Smooth muscle cell (in vitro differentiated cells): ENCODE measurements at regions not wholly inside any gene's neighbourhood (a gene's known extent, or its start where the extent isn't known, plus 50 kb on each side); places are given as distances from the start of the nearest gene placed in this dataset.

Experiments
- DNase-seq: peaks from one replicate; lab custom pipeline; 2025; ENCODE audit not compliant: unreplicated experiment; lab: John Stamatoyannopoulos, UW
- H2AFZ ChIP-seq: fragments of 200-600 bp; sonication (generic); 2 replicates; pipeline ENCODE4 v1.6.0; 2016; ENCODE audit warnings: antibody characterized with exemption, low read depth, mild to moderate bottlenecking
- H3F3A ChIP-seq: fragments of 200-600 bp; sonication (generic); 2 replicates; pipeline ENCODE4 v1.6.0; 2017; ENCODE audit warnings: antibody characterized with exemption, low read depth
- H3K27ac ChIP-seq: fragments of 200-600 bp; sonication (generic); 2 replicates; pipeline ENCODE4 v1.5.1; 2016; ENCODE audit warnings: low read depth, mild to moderate bottlenecking
- H3K27me3 ChIP-seq: fragments of 200-600 bp; sonication (generic); 2 replicates; pipeline ENCODE4 v1.6.1; 2016; ENCODE audit warnings: low read depth, mild to moderate bottlenecking
- H3K36me3 ChIP-seq: fragments of 200-600 bp; sonication (generic); 2 replicates; pipeline ENCODE4 v1.5.1; 2016; ENCODE audit warnings: low read depth
- H3K4me1 ChIP-seq: fragments of 200-600 bp; sonication (generic); 2 replicates; pipeline ENCODE4 v1.5.1; 2016; ENCODE audit warnings: low read depth
- H3K4me2 ChIP-seq: fragments of 200-600 bp; sonication (generic); 2 replicates; pipeline ENCODE4 v1.6.0; 2016; ENCODE audit warnings: mild to moderate bottlenecking
- H3K4me3 ChIP-seq: fragments of 200-600 bp; sonication (generic); 2 replicates; pipeline ENCODE4 v1.5.1; 2016; ENCODE audit warnings: mild to moderate bottlenecking
- H3K79me2 ChIP-seq: fragments of 200-600 bp; sonication (generic); 2 replicates; pipeline ENCODE4 v1.6.0; 2016; ENCODE audit warnings: low read depth, mild to moderate bottlenecking
- H3K9ac ChIP-seq: fragments of 200-600 bp; sonication (generic); 2 replicates; pipeline ENCODE4 v1.6.0; 2016; ENCODE audit warnings: low read depth
- H3K9me3 ChIP-seq: fragments of 200-600 bp; sonication (generic); replicated peaks from 2 replicates; pipeline ENCODE4 v1.5.1; 2016; ENCODE audit warnings: low read depth
- H4K20me1 ChIP-seq: fragments of 200-600 bp; sonication (generic); 2 replicates; pipeline ENCODE4 v1.6.0; 2016; ENCODE audit warnings: low read depth
- CTCF ChIP-seq: fragments of 200-600 bp; sonication (generic); IDR thresholded peaks from 2 replicates; pipeline ENCODE4 v1.5.1; 2017; ENCODE audit warnings: borderline replicate concordance, mild to moderate bottlenecking, antibody characterized with exemption; ENCODE audit not compliant: insufficient read depth, poor library complexity, severe bottlenecking
- WGBS: methylation state at CpG from one replicate; pipeline ENCODE4 v1.1.7; 2016; ENCODE audit warnings: low lambda C conversion rate; 5-methylcytosine and 5-hydroxymethylcytosine counted together

DNA sequence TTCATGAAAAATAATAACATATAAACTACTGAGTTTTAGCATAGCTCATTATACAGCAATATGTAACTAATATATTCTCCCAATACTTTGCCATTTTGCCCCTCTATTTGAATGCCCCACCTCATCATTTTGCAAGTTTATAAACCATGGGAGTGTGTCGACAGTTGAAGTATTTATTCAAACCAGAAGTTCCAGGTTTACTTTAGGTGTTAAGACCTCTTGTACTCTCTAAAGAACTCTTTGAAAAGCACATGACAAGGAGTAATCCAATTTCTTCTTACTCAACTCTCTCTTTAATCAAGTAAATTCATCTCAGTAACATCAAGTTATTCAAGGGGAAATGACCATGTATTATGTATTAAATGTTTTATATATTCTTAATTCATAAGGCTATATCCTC lies 240.7 kb downstream of the COX18 start:
- no peak for TF ChIP-seq CTCF
- H2AFZ ChIP-seq, result no peak overlapping the region
- no peaks in the 10 kb centered on the region for H3K79me2 ChIP-seq
- H3K4me3 ChIP-seq, result no peak overlapping the region
- no peak overlapping the region for H3K27ac ChIP-seq
- H3K9ac ChIP-seq, result no peak overlapping the region
- H3F3A ChIP-seq, result no peaks in the 10 kb centered on the region
- no peaks in the 10 kb centered on the region for H3K36me3 ChIP-seq
- H3K27me3 ChIP-seq, result no peaks in the 10 kb centered on the region
- no peaks in the 10 kb centered on the region for H3K4me1 ChIP-seq
- no peak overlapping the region for H3K4me2 ChIP-seq
- 88% methylated on average over 1 of the region's 1 CpG for WGBS
- H3K9me3 ChIP-seq, result no peaks in the 10 kb centered on the region
- H4K20me1 ChIP-seq, result no peaks in the 10 kb centered on the region
- no peak for DNase-seq

DNA sequence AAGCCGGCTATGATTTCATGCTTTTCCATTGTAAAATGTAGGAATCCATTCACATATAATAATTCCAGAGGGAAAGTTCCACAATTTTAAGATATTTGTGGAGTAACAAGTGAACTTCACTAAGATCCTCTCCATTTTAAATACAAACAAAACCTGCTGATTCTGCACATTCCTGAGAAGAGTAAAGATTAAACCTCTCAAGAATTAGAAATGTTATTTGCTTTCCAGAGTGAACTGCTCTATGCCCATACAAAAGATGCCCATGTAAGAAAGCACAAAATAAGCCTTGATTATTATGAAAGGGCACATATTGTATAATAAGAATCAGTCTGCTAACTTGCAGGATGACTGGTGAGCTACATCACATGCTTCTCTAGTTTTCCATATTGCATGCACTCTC lies 241.5 kb downstream of the COX18 start:
- H3K79me2 ChIP-seq, result no peaks in the 10 kb centered on the region
- H4K20me1 ChIP-seq, result no peaks in the 10 kb centered on the region
- no peak overlapping the region for H3K9ac ChIP-seq
- no peaks in the 10 kb centered on the region for H3K27me3 ChIP-seq
- H3K4me2 ChIP-seq, result no peak overlapping the region
- no peak overlapping the region for H3K27ac ChIP-seq
- 93% methylated on average over 1 of the region's 1 CpG for WGBS
- H3K4me3 ChIP-seq, result no peak overlapping the region
- no peaks in the 10 kb centered on the region for H3F3A ChIP-seq
- H3K36me3 ChIP-seq, result no peaks in the 10 kb centered on the region
- no peak for DNase-seq
- no peak overlapping the region for H2AFZ ChIP-seq
- no peaks in the 10 kb centered on the region for H3K9me3 ChIP-seq
- TF ChIP-seq CTCF, result no peak
- no peaks in the 10 kb centered on the region for H3K4me1 ChIP-seq

GRCh38 chr4:72820107-72820506 lies 249.4 kb downstream of the COX18 start:
- Histone ChIP-seq H4K20me1 (no peaks in the 10 kb centered on the region), H3K36me3 (no peaks in the 10 kb centered on the region), H3K79me2 (no peaks in the 10 kb centered on the region), H3K4me3 (no peak overlapping the region), H3K27ac (no peak overlapping the region), H3F3A (no peaks in the 10 kb centered on the region), H3K4me1 (peaks cover 2% of the 10 kb centered on the region), H3K27me3 (no peaks in the 10 kb centered on the region), H3K9me3 (no peaks in the 10 kb centered on the region), H3K9ac (no peak overlapping the region), H3K4me2 (no peak overlapping the region), H2AFZ (no peak overlapping the region)
- no peak for TF ChIP-seq CTCF
- DNase-seq, result no peak

- H3K4me2 ChIP-seq, result peak overlapping the region; percentile 6
Observed at GRCh38 chr4:72817012-72817411, 248.0 kb upstream of the ADAMTS3 start.

More at GRCh38 chr4:72817012-72817411, 248.0 kb upstream of the ADAMTS3 start:
- H3F3A ChIP-seq, result no peaks in the 10 kb centered on the region
- H3K36me3 ChIP-seq, result no peaks in the 10 kb centered on the region
- H3K27me3 ChIP-seq, result no peaks in the 10 kb centered on the region
- no peaks in the 10 kb centered on the region for H3K9me3 ChIP-seq
- no peak overlapping the region for H3K9ac ChIP-seq
- no peak for TF ChIP-seq CTCF
- peak overlapping the region; percentile 7 for H2AFZ ChIP-seq
- H3K27ac ChIP-seq, result no peak overlapping the region
- H3K4me3 ChIP-seq, result no peak overlapping the region
- peaks cover 2% of the 10 kb centered on the region for H3K4me1 ChIP-seq
- 16% methylated on average over 1 of the region's 1 CpG for WGBS
- no peak for DNase-seq
- H4K20me1 ChIP-seq, result no peaks in the 10 kb centered on the region
- H3K79me2 ChIP-seq, result no peaks in the 10 kb centered on the region
